Activated CD4-positive, alpha-beta T cell treated with anti-CD3 and anti-CD28 coated beads, Interleukin-2, Interleukin-6, amounts not matched to agents 100 ng/mL and 50 ng/mL, durations not matched to agents 16 hours and 8 hours (primary cell): ENCODE measurements at regions not wholly inside any gene's neighbourhood (a gene's known extent, or its start where the extent isn't known, plus 50 kb on each side); places are given as distances from the start of the nearest gene placed in this dataset.
"Not testable (repeated sequence)": the region's sequence is repeated elsewhere in the genome, so short reads cannot be mapped to it uniquely, and the experiment has no call there.

Experiments used
- DNase-seq: peaks from one replicate; pipeline ENCODE4 v3.0.0-alpha.2; 2020

GRCh38 chr6:37078814-37079213 is 73.4 kb downstream of the FGD2 start:
- no peak for DNase-seq

GRCh38 chr6:37081042-37081607 is 75.7 kb downstream of the FGD2 start:
- DNase-seq = no peak

- no peak for DNase-seq
These were observed 77.1 kb downstream of the FGD2 start for GRCh38 chr6:37082390-37083130.

- DNase-seq = no peak
These were observed 78.0 kb downstream of the FGD2 start for GRCh38 chr6:37083243-37084138.

DNA sequence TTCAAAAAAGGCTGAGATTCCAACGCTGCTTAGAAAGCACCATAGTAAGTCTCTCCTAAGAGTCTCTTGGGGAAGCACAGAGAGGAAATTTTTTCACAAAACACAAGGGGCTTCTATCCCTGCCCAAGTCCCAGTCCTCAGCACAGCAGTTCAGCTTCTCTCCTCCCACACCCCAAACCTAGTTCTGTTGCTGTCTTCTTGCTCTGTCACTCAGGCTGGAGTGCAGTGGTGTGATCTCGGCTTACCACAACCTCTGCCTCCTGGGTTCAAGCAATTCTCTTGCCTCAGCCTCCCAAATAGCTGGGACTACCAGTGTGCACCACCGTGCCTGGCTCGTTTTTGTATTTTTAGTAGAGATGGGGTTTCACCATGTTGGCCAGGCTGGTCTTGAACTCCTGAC is 79.2 kb downstream of the FGD2 start:
- not testable (repeated sequence) for DNase-seq

DNA sequence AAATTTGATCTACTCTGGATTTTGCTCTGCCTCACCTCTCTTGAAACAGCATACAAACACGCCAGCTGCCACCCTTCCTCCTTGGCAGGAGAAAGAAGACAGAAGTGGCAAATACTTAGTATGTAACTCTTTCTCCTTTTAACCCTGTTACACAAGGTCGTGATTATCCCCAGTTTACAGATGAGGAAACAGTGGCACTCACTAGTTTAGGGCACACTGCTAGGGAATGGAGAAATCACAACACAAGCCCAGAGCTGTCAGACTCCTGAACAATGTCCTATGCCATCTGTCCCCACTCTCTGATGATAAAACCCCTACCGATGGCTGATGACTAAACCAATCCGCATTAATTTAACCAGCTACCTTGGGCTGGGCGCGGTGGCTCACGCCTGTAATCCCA is 79.7 kb downstream of the FGD2 start:
- DNase-seq = no peak

DNA sequence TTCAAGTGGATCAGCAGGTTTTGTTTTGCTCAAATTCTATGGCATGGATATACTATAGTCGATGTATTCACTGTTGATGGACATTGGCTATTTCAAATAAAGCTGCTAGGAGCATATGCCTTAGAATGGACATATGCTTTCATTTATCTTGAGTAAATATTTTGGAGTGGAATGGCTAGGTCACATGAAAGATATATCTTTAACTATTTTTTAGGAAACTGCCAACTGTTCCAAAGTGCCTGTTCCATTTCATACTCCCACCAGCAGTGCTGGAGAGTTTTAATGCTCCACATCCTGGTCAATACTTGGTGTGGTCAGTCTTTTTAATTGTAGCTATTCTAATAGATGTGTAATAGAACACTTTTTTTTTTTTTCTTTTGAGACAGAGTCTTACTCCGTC is 81.1 kb upstream of the PIM1 start:
- no peak for DNase-seq

DNA sequence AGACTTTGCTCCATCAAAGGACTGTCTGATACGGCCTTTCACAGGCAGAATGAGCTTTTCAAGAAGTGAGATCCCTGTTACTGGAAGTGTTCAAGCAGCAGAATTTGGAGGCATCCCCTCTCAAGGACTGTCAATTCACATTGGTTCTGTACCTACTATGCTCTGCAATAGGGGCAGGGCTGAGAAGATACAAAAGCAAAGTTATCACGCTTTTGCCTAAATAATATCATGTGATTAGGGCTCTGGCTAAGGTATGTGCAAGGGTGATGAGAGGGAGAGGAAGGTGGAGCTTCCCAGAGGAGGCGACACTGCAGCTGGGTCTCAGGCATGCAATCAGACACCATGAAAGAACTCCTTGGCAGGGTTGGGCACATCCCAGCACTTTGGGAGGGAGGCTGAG is 80.2 kb upstream of the PIM1 start:
- no peak for DNase-seq

DNA sequence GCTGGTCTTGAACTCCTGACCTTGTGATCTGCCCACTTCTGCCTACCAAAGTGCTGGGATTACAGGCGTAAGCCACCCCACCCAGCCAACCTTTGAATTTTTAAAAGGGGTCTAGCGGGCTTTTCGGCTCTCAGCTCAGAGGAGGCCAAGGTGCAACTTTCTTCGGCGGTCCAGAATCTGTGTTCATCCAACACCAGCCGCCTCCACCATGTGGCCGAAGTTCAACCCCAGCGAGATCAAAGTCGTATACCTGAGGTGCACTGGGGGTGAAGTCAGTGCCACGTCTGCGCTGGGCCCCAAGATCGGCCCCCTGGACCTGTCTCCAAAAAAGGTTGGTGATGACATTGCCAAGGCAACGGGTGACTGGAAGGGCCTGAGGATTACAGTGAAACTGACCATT is 78.8 kb upstream of the PIM1 start:
- DNase-seq = not testable (repeated sequence)

DNA sequence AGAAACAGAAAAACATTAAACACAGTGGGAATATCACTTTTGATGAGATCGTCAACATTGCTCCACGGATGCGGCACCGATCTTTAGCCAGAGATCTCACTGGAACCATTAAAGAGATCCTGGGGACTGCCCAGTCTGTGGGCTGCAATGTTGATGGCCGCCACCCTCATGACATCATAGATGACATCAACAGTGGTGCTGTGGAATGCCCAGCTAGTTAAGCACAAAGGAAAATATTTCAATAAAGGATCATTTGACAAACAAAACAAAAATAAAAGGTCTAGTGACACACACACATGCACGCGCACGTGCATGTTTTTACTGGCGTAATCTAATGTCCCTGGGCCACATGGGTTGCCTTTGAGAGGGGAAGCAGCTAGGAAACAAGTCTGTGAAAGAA is 78.4 kb upstream of the PIM1 start:
- not testable (repeated sequence) for DNase-seq

DNA sequence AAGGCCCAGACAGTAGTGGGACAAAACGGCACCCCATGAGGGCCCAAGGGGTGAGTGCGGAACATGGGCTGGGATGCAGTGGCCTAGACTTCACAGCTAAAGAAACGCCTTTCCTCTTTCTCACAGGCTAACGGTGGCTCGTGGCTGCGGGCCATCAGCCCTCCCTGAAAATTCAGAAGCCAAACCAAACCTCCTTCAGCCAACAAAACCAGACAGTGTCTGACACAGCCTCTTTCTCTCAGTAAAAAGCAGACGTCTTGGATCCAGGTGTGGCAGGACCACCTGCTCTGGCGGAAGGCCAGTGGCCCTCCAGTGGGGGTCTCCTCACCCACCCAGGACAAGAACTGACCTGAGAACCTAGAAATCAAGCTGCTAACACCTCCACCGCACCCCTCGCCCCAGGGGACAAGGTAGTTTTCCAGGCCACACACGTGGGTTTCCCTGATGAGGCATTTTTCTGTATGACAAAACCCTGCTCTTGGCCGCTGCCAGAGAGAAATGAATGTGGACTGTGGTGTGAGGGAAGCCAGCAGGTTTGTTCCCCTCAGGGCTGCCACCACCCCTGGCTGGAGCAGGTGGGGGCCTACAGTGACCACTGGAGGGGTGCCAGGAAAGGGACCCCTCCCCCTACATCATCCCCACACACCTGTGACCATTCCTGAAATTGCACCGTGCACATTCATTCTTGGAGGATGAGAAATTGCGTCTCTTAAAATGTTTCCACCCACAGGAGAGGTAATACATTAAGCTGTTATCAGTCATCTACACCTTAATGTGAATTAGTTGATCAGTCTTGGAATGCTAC is 76.8 kb upstream of the PIM1 start:
- peak; percentile 22 for DNase-seq

GRCh38 chr6:37093728-37094069 is 76.3 kb upstream of the PIM1 start:
- no peak for DNase-seq

DNA sequence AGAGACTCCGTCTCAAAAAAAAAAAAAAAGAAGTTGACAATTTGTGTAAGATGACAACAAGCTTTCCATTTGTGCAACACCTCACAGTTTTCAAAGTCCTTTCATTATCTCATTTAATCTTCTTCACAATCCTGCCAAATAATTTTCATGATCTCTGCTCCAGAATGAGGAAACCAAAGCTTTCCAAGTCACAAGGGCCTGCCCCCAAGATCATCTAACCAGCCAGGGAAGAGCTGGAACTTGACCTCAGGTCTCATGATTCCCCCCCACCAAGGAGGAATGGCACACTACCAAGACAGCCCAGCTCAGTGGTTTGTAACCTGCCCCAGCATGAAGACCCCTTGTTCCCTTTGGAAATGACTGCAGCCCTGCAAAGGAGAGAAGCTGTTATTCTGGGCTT is 74.0 kb upstream of the PIM1 start:
- no peak for DNase-seq

DNA sequence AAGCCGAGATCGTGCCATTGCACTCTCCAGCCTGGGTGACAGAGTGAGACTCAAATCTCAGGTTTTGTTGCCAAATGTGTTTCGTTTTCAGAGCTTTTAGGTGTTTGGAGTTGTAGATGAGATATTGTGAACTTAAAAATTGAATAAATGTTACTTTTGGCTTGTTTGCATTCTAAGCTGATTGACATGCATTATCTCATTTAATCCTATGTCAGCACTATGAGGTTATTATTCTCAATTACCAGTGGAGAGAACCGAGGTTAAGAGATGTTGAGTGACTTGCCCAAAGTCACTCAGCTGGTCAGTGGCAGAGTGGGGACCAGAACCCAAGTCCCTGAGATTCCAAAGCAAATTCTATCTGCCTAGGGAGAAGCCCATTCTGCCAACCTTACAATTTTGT is 72.6 kb upstream of the PIM1 start:
- DNase-seq = no peak

- DNase-seq = no peak
These were observed 70.5 kb upstream of the PIM1 start for GRCh38 chr6:37099442-37099841.

DNA sequence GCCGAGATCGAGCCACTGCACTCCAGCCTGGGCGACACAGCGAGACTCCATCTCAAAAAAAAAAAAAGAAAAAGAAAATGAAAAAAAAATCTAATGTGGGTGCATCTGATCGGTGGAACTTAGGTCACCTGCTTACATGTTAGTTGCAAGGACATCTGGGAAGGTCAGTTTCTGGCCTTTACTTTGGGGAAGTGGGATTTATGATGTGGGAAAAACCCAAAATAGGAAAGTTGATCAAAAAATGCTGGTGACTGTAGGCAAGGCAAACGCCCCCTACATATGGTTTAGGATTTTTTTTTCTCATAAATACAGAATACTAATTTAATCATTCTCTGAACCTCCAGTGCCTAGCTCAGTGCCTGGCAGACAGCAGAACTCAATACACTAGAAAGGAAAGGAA is 69.2 kb upstream of the PIM1 start:
- no peak for DNase-seq

GRCh38 chr6:37101991-37102298 is 68.0 kb upstream of the PIM1 start:
- DNase-seq = no peak

DNA sequence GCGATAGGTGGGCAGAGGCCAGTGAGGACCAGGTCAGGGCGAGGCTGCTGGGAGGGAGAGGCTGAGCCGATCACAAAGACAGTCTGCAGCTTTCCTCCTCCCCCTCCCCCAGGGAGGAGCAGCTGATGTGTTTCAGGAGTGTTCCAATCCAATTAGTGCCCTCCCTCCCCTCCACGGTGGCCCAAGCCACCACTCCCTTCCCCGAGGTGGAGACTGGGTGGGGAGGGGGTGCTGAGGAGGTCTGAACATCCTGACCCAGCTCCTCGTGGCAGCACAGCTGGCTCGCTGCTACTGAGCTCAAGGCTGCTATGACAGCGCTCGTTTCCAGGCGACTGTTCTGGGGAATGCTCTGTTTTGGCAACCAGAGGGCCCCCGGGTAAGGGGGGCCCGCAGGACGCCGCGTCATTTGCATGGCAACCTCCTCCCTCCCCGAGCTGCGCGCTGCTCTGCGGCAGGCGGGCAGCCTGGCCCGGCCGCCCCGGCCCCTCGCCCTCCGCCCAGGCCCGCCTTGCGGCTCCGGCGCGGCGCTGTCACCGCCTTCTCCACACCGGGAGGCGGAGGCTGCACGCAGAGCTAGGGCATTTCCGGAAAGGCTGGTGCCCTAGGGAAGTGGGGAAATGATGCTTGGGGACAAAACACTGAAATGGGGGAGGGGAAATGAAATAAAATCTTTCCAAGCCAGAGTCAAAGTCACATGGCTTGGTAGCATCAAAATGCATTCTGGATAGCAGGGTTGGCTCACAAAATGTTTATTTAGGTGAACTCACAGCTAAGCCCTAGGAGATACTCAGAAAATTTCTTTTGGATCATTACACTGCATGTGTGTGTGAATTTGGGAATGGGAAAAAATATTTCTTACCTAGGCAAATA is 67.4 kb upstream of the PIM1 start:
- DNase-seq = peak; percentile 81

- DNase-seq = peak; percentile 23
These were observed 66.5 kb upstream of the PIM1 start for GRCh38 chr6:37103169-37104039.

- no peak for DNase-seq
These were observed 65.2 kb upstream of the PIM1 start for GRCh38 chr6:37104824-37105147.
